NCI-H82 treated with DMSO at 0.1 percent for 48 hours (cell line): ENCODE measurements at regions not wholly inside any gene's neighbourhood (a gene's known extent, or its start where the extent isn't known, plus 50 kb on each side); places are given as distances from the start of the nearest gene placed in this dataset.

ENCODE experiments used
- DNase-seq: peaks from one replicate; lab custom pipeline; 2025; ENCODE audit not compliant: unreplicated experiment; lab: John Stamatoyannopoulos, UW

- no peak for DNase-seq
Observed at GRCh38 chr1:117798550-117798949, 130.9 kb downstream of the GDAP2 start.

- DNase-seq, result no peak
Observed at GRCh38 chr1:117802531-117803257, 126.7 kb downstream of the GDAP2 start.

GRCh38 chr1:117803318-117803717, 126.1 kb downstream of the GDAP2 start:
- DNase-seq, result no peak

DNA sequence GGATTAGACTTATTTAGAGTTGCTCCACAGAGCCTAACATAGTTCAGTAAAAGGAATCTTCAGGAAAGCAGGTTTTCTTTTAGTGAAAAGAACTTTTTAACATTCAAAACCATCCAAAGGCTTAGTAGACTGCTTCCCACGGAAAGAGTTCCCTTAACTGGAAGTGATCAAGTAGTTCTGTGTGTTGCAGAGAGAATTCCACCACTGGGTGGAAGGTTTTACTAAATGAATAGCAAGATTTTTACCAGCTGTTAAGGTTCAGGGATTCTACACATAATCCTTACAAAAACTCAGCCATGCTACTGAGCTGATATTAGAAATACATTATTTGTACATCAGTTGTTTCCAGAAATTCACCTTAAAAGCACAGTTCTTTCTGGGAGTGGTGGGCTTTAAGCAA, 119.7 kb downstream of the GDAP2 start:
- no peak for DNase-seq

DNA sequence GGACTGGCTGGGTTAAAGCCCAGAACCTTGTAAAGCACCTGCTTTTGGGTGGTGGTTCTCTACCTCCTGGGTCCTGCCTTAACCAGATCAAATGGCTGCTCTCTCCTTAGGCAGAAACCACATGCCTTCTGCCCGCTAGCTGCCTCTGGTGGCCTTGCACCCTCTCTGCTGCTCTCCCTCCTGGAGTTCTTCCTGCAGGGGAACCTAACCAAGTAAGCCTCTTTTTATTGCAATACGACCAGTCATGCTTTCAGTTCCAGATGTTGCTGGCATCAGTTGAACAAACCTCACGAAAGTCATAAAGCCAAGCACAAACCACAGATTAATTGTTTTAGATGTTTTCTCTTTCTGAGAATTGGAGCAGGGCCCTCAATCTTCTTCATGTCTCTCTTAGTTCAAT, 118.9 kb downstream of the GDAP2 start:
- DNase-seq, result no peak

DNA sequence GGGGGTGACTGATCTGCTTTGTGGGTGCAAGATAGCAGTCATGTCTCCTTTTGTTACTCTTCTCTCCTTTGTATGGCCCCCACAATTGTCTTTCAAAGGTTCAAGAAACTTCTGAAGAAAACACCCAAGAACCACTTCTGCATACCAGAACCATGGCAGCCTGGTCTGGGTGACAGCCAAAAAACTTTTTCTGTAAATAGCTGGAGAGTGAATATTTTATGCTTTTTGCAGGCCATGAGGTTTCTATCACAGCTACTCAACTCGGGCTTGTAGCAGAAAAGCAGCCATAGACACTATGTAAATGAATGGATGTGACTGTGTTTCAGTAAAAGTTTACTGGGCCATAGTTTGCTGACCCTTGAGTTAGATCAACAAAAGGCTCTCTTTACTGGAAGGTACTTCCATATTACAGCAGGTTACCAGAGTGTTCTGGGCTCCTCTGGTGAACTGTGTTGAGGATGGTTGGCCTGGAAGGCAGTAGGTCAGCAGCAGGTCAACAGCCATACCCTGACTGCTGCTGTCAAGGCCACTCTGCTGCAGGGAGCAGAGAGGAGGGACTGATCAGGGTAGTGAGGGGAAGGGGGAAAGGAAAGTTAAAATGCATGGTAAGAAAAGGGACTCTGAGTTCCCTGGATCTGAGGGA, 116.4 kb downstream of the GDAP2 start:
- DNase-seq, result no peak
